ENCODE measurements at regions not wholly inside any gene's neighbourhood (a gene's known extent, or its start where the extent isn't known, plus 50 kb on each side); places are given as distances from the start of the nearest gene placed in this dataset.

DNA sequence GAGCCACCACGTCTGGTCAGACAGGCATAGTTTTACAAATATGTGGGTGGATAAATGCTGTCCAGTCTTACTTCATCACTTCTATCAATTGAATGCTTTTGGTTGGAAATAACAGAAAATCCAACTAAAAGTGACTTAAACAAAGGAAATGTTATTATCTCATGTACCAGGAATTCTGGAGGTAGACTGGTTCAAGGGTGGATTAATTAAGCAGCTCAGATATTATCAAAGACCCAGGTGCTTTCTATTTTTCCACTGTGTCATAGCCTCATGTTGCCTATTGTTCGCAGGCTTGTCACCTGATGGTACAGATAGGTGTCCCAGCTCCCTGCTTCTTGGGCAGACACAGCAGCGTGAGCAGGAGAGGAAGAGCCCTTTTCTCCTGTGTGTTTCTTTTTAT lies 156.1 kb upstream of the CTBP2 start:
- no peak for TF ChIP-seq ZNF384 (IDR thresholded peaks at IDR 0.05; ENCODE audit: borderline replicate concordance, low read depth, low read length)
- no peak for TF ChIP-seq GABPA (IDR thresholded peaks at IDR 0.05; ENCODE audit: low read depth)
